Immature natural killer cell (primary cell): ENCODE measurements at regions not wholly inside any gene's neighbourhood (a gene's known extent, or its start where the extent isn't known, plus 50 kb on each side); places are given as distances from the start of the nearest gene placed in this dataset.
"Not testable (repeated sequence)": the region's sequence is repeated elsewhere in the genome, so short reads cannot be mapped to it uniquely, and the experiment has no call there.

Experiments used
- DNase-seq, 3 donors: peaks; one replicate each; pipeline ENCODE4 v3.0.0; 2022; ENCODE audit warnings: mixed read lengths in 1 of 3
- H3K27ac Mint-ChIP-seq, 6 donors: one replicate each; pipeline ENCODE4 v1.8.0; 2020; ENCODE audit warnings: mixed read lengths in 6 of 6, mild to moderate bottlenecking in 5 of 6, inconsistent platforms in 4 of 6, moderate library complexity in 3 of 6
- H3K27me3 Mint-ChIP-seq, 3 donors: one replicate each; pipeline ENCODE4 v1.8.0; 2020 to 2021; ENCODE audit warnings: low read depth in 3 of 3, mild to moderate bottlenecking in 3 of 3, mixed read lengths in 3 of 3, moderate library complexity in 3 of 3, inconsistent platforms in 1 of 3
- H3K36me3 Mint-ChIP-seq, 3 donors: one replicate each; pipeline ENCODE4 v1.8.0; 2020; ENCODE audit warnings: mixed read lengths in 3 of 3, inconsistent platforms in 2 of 3, mild to moderate bottlenecking in 2 of 3
- H3K4me1 Mint-ChIP-seq, 2 donors: one replicate each; pipeline ENCODE4 v1.8.0; 2020; ENCODE audit warnings: inconsistent platforms in 2 of 2, mild to moderate bottlenecking in 2 of 2, mixed read lengths in 2 of 2, moderate library complexity in 1 of 2
- H3K4me3 Mint-ChIP-seq, 5 donors: one replicate each; pipeline ENCODE4 v1.8.0; 2020; ENCODE audit warnings: mild to moderate bottlenecking in 5 of 5, mixed read lengths in 5 of 5, inconsistent platforms in 3 of 5, moderate library complexity in 3 of 5
- H3K9me3 Mint-ChIP-seq, 6 donors: one replicate each; pipeline ENCODE4 v1.8.0; 2020; ENCODE audit warnings: mild to moderate bottlenecking in 6 of 6, mixed read lengths in 6 of 6, inconsistent platforms in 4 of 6, moderate library complexity in 3 of 6

- DNase-seq: no peak
- no peak overlapping the region for H3K27ac Mint-ChIP-seq
- H3K9me3 Mint-ChIP-seq: peaks cover 0 to 3% (median 0%) of the 10 kb centered on the region in 6 donors
- H3K27me3 Mint-ChIP-seq: peaks cover 1 to 9% (median 4%) of the 10 kb centered on the region in 3 donors
- no peaks in the 10 kb centered on the region for H3K4me1 Mint-ChIP-seq
- no peak overlapping the region for H3K4me3 Mint-ChIP-seq
- H3K36me3 Mint-ChIP-seq: no peaks in the 10 kb centered on the region
These were observed 110.8 kb upstream of the GREM2 start for GRCh38 chr1:240722788-240723187.

- Mint-ChIP-seq H3K27ac (no peak overlapping the region), H3K36me3 (no peaks in the 10 kb centered on the region), H3K9me3 (peaks cover 0 to 3% (median 0%) of the 10 kb centered on the region in 6 donors)
These were observed 109.0 kb upstream of the GREM2 start for GRCh38 chr1:240720976-240721375.

DNA sequence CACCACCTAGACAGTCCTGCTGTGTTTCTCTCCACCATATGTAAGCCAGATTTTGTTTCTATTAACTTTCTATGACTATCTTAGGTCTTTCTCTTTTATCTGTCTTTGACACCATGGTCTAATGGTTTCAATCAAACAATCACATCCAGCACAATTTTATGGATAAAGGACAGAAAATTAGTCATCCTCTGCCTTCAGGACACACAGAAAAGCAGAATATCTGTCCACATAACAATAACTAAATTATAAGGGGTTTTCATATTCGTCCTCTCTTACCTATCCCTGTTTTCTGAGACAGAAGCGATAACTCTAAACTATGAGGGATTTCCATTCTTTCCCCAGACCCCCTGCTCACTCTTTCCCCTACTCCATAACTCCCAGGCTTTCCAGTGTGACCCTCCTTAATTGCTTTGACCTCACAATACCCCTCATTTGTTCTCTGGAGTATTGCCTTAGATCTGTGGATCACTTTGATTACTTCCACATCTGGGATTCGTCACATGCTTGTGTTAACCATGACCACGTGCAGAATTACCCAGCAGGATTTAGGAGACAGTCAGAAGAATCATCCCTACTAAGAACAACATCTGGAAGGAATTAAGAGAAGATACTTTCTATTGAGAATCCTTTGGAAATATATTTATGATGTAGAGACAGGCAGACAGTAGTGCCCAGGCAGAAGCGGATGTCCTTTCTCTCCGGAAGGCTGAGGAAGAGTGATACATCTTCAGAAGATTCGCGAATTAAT is 108.2 kb upstream of the GREM2 start:
- Mint-ChIP-seq H3K9me3 (peaks cover 0 to 3% (median 0%) of the 10 kb centered on the region in 6 donors), H3K4me3 (no peak overlapping the region), H3K27ac (no peak overlapping the region), H3K36me3 (no peaks in the 10 kb centered on the region), H3K4me1 (no peaks in the 10 kb centered on the region), H3K27me3 (peaks cover 1 to 4% (median 4%) of the 10 kb centered on the region in 3 donors)
- DNase-seq: no peak

More at GRCh38 chr1:240720976-240721375, 109.0 kb upstream of the GREM2 start:
- DNase-seq: no peak
- no peak overlapping the region for H3K4me3 Mint-ChIP-seq
- H3K27me3 Mint-ChIP-seq: peaks cover 1 to 4% (median 4%) of the 10 kb centered on the region in 3 donors
- no peaks in the 10 kb centered on the region for H3K4me1 Mint-ChIP-seq

- not testable (repeated sequence) for H3K4me3 Mint-ChIP-seq
These were observed 104.6 kb upstream of the GREM2 start for GRCh38 chr1:240716538-240716937.

GRCh38 chr1:240714568-240715292 is 102.8 kb upstream of the GREM2 start:
- Mint-ChIP-seq H3K27me3 (peaks cover 0 to 1% (median 1%) of the 10 kb centered on the region in 3 donors), H3K9me3 (peaks cover 0 to 2% (median 0%) of the 10 kb centered on the region in 6 donors), H3K4me3 (no peak overlapping the region), H3K36me3 (no peaks in the 10 kb centered on the region), H3K27ac (no peak overlapping the region), H3K4me1 (no peaks in the 10 kb centered on the region)
- no peak for DNase-seq

More at GRCh38 chr1:240716538-240716937, 104.6 kb upstream of the GREM2 start:
- DNase-seq, H3K4me1 Mint-ChIP-seq, H3K27ac Mint-ChIP-seq, H3K27me3 Mint-ChIP-seq, H3K36me3 Mint-ChIP-seq, H3K9me3 Mint-ChIP-seq: not testable (repeated sequence)

DNA sequence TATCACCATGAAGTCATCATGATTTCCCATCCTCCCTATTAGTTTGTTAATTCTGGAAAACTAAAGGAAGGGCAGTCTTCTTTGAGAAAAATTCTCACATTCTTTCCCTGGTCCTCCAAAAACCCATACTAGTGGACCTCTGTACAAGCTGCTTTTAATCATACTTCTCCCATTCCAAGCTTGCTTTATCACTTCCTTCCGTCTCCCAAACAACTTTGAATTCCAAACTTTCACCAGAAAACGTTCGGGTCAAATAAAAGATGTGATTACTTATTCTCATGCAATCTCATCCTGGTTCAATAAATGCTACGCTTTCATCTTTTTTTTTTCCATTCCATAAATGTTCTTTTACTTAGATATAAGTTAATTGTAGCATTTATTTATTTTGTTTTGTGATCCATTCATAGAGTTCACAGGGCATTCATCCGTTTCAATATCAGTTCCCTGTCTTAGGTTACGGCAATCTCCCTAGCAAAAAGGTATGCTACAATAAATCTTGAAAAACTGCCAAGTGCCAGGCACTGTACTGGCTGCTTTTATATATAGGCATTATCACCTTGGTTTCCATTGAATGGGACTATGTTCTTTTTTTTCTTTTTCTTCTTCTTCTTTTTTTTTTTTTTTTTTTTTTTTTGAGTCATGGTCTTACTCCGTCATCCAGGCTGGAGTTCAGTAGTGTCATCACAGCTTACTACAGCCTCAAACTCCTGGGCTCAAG is 100.2 kb upstream of the GREM2 start:
- no peak for DNase-seq
- H3K4me1 Mint-ChIP-seq: no peaks in the 10 kb centered on the region
- peaks cover 0 to 4% (median 0%) of the 10 kb centered on the region in 6 donors for H3K9me3 Mint-ChIP-seq
- H3K4me3 Mint-ChIP-seq: no peak overlapping the region
- no peak overlapping the region for H3K27ac Mint-ChIP-seq
- H3K27me3 Mint-ChIP-seq: peaks cover 0 to 1% (median 0%) of the 10 kb centered on the region in 3 donors
- no peaks in the 10 kb centered on the region for H3K36me3 Mint-ChIP-seq

- no peak overlapping the region for H3K27ac Mint-ChIP-seq
- H3K36me3 Mint-ChIP-seq: no peaks in the 10 kb centered on the region
- H3K9me3 Mint-ChIP-seq: peaks cover 0 to 4% (median 0%) of the 10 kb centered on the region in 6 donors
- no peak for DNase-seq
- no peak overlapping the region for H3K4me3 Mint-ChIP-seq
- H3K4me1 Mint-ChIP-seq: no peaks in the 10 kb centered on the region
- peaks cover 0 to 1% (median 0%) of the 10 kb centered on the region in 3 donors for H3K27me3 Mint-ChIP-seq
These were observed 99.1 kb upstream of the GREM2 start for GRCh38 chr1:240711020-240711419.

DNA sequence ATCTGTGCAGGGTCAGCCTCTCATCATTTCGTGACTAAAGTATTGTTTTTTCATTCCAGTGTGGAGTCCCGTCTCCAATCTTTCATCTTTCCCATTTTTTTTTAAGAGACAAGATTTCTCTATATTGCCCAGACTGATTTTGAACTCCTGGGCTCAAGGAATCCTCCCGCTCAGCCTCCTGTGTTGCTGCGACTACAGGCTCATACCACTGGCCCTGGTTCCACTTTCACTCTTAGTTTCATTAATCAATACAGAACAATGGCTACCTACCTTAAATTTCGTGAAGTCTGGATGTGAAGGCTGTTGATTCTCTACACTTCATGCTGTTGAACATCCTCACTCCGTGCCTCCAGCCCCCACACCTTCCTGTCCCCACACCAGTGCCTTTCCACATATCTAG is 97.7 kb upstream of the GREM2 start:
- peaks cover 0 to 2% (median 1%) of the 10 kb centered on the region in 3 donors for H3K27me3 Mint-ChIP-seq
- H3K4me3 Mint-ChIP-seq: no peak overlapping the region
- H3K9me3 Mint-ChIP-seq: peaks cover 0 to 4% (median 0%) of the 10 kb centered on the region in 6 donors
- no peaks in the 10 kb centered on the region for H3K36me3 Mint-ChIP-seq
- DNase-seq: no peak
- H3K4me1 Mint-ChIP-seq: no peaks in the 10 kb centered on the region
- no peak overlapping the region for H3K27ac Mint-ChIP-seq

GRCh38 chr1:240706150-240706935 is 94.4 kb upstream of the GREM2 start:
- Mint-ChIP-seq H3K27ac (no peak overlapping the region), H3K27me3 (peaks cover 2 to 3% (median 3%) of the 10 kb centered on the region in 3 donors)

DNA sequence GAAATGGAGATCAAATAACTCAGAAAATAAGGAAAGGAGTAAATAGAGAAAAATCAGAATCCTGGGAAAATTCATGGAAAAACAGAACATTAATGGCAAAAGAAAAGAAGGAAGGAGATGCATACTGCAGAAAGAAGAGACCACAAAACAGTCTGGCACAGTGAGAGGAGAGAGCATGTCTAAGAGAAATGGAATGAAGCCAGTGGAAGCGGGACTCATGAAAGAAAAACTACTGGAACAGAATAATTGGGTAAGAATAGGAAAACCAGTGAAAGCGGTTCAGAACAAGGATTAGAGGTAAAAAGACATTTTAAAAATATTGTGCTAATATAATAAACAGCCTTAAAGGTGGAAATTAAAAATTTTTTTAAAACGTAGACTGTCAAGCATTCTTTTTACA is 93.6 kb upstream of the GREM2 start:
- no peak overlapping the region for H3K27ac Mint-ChIP-seq

More at GRCh38 chr1:240706150-240706935, 94.4 kb upstream of the GREM2 start:
- no peak overlapping the region for H3K4me3 Mint-ChIP-seq
- H3K4me1 Mint-ChIP-seq: no peaks in the 10 kb centered on the region
- no peaks in the 10 kb centered on the region for H3K36me3 Mint-ChIP-seq
- no peak for DNase-seq
- H3K9me3 Mint-ChIP-seq: peaks cover 0 to 4% (median 0%) of the 10 kb centered on the region in 6 donors

GRCh38 chr1:240701412-240701811 is 89.5 kb upstream of the GREM2 start:
- Mint-ChIP-seq H3K27me3 (peaks cover 3 to 5% (median 5%) of the 10 kb centered on the region in 3 donors), H3K9me3 (no peaks in the 10 kb centered on the region), H3K36me3 (no peaks in the 10 kb centered on the region), H3K4me1 (no peaks in the 10 kb centered on the region), H3K4me3 (no peak overlapping the region), H3K27ac (no peak overlapping the region)
- DNase-seq: no peak

More for the DNA sequence above, 93.6 kb upstream of the GREM2 start:
- Mint-ChIP-seq H3K4me3 (no peak overlapping the region), H3K9me3 (peaks cover 0 to 2% (median 0%) of the 10 kb centered on the region in 6 donors), H3K27me3 (peaks cover 2 to 3% (median 3%) of the 10 kb centered on the region in 3 donors), H3K4me1 (no peaks in the 10 kb centered on the region), H3K36me3 (no peaks in the 10 kb centered on the region)
- no peak for DNase-seq

DNA sequence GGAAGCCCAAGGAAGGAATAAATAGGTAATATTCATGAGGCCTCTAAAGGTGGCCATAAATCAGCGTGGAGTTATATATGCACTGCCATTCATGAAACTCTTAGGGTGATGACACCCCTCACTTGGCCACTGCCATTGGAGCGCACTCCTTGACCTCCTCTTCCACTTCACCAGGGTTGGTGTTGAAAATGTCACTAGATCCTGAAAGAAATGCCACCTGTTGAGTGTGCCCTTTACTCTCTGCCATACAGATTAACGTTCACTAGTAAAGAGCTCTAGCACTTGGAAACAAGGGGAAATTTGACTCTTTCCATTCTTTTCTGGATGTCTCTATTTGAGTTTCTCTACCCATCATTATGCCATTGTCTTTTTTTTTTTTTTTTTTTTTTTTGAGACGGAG is 83.5 kb upstream of the GREM2 start:
- Mint-ChIP-seq H3K9me3 (no peaks in the 10 kb centered on the region), H3K4me1 (no peaks in the 10 kb centered on the region), H3K36me3 (no peaks in the 10 kb centered on the region), H3K27ac (no peak overlapping the region), H3K4me3 (no peak overlapping the region), H3K27me3 (peaks cover 0 to 9% (median 2%) of the 10 kb centered on the region in 3 donors)
- no peak for DNase-seq

DNA sequence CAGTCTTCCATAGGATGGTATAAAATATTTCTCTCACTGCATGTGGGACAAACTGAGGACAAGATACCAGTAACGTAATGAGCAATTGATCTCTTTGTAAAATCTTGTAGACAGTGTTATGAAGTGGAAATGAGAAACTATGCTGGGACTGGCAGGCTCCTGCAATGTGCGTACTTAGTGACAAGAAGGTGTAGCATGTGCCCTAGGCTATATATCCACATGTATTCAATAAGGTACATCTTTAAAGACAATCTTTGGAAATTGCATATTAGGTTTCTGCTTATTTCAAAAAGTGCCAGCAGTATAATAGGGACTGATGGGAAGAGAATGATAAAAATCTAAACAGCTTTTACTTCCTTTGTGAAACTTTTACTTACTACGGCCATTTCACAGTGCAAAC is 81.9 kb upstream of the GREM2 start:
- peaks cover 0 to 8% (median 0%) of the 10 kb centered on the region in 3 donors for H3K27me3 Mint-ChIP-seq
- H3K36me3 Mint-ChIP-seq: no peaks in the 10 kb centered on the region
- no peak for DNase-seq
- no peak overlapping the region for H3K27ac Mint-ChIP-seq
- H3K4me1 Mint-ChIP-seq: no peaks in the 10 kb centered on the region
- no peak overlapping the region for H3K4me3 Mint-ChIP-seq
- no peaks in the 10 kb centered on the region for H3K9me3 Mint-ChIP-seq
